Chondrocyte (in vitro differentiated cells): ENCODE measurements at regions not wholly inside any gene's neighbourhood (a gene's known extent, or its start where the extent isn't known, plus 50 kb on each side); places are given as distances from the start of the nearest gene placed in this dataset.
A peak's percentile ranks its signal among the peaks of the same experiment; 100 is the strongest.

Experiments used
- DNase-seq: peaks from one replicate; pipeline ENCODE4 v3.0.0; 2021; ENCODE audit warnings: mixed read lengths, low spot score
- H3K27ac Mint-ChIP-seq: one replicate; pipeline ENCODE4 v1.8.0; 2021; ENCODE audit warnings: mild to moderate bottlenecking, moderate library complexity, mixed read lengths; ENCODE audit not compliant: unreplicated experiment
- H3K27me3 Mint-ChIP-seq: 2 replicates; pipeline ENCODE4 v1.8.0; 2021; ENCODE audit warnings: low read depth, mixed read lengths
- H3K36me3 Mint-ChIP-seq: 2 replicates; pipeline ENCODE4 v1.8.0; 2021; ENCODE audit warnings: low read depth, mixed read lengths
- H3K4me1 Mint-ChIP-seq: 2 replicates; pipeline ENCODE4 v1.8.0; 2021; ENCODE audit warnings: low read depth, mild to moderate bottlenecking, mixed read lengths
- H3K4me3 Mint-ChIP-seq: one replicate; pipeline ENCODE4 v1.8.0; 2021; ENCODE audit warnings: mild to moderate bottlenecking, moderate library complexity, mixed read lengths; ENCODE audit not compliant: unreplicated experiment
- H3K9me3 Mint-ChIP-seq: 2 replicates; pipeline ENCODE4 v1.8.0; 2021; ENCODE audit warnings: low read depth, mixed read lengths
- TF ChIP-seq, protein P1 (sequence below): fragments of 200-600 bp; sonication (generic); IDR thresholded peaks from 2 replicates; pipeline ENCODE4 v1.5.0; 2021; ENCODE audit warnings: antibody characterized with exemption, mild to moderate bottlenecking, moderate library complexity

DNA sequence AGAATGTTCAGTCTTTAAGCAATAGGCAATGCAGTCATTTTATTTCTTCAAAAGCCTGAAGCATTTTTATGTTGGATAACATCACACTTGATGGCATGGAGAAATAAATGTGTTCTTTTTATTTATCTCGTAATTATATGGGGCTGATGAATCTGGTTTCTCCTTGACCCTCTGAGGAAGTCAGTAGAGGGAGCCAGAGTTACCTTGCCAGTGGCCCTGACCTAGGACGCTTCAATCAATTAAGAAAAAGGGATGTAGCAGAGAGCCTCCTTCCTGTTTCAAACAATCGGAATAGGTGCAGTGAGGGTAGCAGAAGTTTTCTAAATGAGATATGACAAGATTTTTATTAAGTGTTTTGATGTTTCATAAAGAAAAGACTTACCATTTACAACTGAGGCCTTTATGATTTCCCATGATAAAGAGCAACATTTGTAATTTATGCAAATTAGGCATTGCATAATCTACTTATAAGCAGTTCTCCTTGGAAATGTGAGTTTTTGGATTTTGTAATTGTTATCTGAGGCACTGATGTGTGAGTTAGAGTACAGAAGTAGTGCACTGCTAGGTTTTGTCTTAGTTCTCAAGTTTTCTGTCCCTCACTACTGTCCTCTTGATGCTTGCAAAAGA, 129.1 kb downstream of the RAP2B start:
- Mint-ChIP-seq H3K9me3 (no peaks in the 10 kb centered on the region), H3K36me3 (no peaks in the 10 kb centered on the region), H3K27ac (no peak overlapping the region), H3K4me1 (peaks cover 26% of the 10 kb centered on the region), H3K27me3 (no peaks in the 10 kb centered on the region), H3K4me3 (no peak overlapping the region)
- TF ChIP-seq, protein P1, sequence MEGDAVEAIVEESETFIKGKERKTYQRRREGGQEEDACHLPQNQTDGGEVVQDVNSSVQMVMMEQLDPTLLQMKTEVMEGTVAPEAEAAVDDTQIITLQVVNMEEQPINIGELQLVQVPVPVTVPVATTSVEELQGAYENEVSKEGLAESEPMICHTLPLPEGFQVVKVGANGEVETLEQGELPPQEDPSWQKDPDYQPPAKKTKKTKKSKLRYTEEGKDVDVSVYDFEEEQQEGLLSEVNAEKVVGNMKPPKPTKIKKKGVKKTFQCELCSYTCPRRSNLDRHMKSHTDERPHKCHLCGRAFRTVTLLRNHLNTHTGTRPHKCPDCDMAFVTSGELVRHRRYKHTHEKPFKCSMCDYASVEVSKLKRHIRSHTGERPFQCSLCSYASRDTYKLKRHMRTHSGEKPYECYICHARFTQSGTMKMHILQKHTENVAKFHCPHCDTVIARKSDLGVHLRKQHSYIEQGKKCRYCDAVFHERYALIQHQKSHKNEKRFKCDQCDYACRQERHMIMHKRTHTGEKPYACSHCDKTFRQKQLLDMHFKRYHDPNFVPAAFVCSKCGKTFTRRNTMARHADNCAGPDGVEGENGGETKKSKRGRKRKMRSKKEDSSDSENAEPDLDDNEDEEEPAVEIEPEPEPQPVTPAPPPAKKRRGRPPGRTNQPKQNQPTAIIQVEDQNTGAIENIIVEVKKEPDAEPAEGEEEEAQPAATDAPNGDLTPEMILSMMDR = peak; percentile 68
- DNase-seq = no peak

DNA sequence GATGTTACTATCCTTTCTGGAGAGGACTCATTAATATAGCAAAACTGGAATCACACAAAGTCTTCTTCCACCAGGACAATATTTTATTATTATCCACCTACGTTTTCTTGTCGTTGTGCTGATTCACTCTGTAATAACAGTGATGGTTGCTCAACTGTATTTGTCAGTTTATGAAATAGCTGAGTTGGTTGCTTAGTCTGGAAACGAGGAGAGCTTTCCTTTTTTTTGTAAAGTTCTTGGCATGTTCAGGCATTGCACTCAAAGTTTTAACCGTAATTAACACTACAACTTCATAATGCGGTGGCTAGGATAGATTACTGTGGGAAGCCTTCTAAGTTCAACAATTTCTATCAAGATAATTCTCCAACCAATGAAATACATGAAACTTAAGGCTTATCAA, 131.2 kb downstream of the RAP2B start:
- H3K4me3 Mint-ChIP-seq = no peak overlapping the region
- H3K27ac Mint-ChIP-seq = no peak overlapping the region
- peaks cover 26% of the 10 kb centered on the region for H3K4me1 Mint-ChIP-seq
- DNase-seq = no peak
- TF ChIP-seq, protein P1 = no peak
- H3K9me3 Mint-ChIP-seq = no peaks in the 10 kb centered on the region
- peaks cover 5% of the 10 kb centered on the region for H3K27me3 Mint-ChIP-seq
- no peaks in the 10 kb centered on the region for H3K36me3 Mint-ChIP-seq

DNA sequence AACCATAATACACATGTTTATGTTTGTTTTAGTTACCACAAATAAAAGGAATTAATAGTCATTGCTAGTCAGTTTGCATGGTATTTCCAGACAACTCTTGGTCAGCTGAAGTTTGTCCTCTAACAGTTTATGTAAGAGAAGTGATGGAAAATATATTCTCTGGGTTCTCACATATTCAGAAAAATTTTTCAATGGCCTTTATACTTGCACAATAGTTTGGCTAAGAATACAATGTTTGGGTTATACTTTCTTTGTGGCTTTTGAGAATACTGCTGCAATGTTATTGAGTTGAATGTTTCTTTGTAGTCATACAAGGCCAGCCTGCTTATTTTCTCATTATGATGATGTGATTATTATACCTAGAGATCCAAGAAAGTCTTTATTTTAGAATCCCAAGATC, 133.9 kb downstream of the RAP2B start:
- TF ChIP-seq, protein P1 = no peak
- H3K4me3 Mint-ChIP-seq = no peak overlapping the region
- no peak for DNase-seq
- H3K36me3 Mint-ChIP-seq = no peaks in the 10 kb centered on the region
- peaks cover 6% of the 10 kb centered on the region for H3K4me1 Mint-ChIP-seq
- H3K9me3 Mint-ChIP-seq = no peaks in the 10 kb centered on the region
- H3K27me3 Mint-ChIP-seq = peaks cover 13% of the 10 kb centered on the region
- H3K27ac Mint-ChIP-seq = no peak overlapping the region

DNA sequence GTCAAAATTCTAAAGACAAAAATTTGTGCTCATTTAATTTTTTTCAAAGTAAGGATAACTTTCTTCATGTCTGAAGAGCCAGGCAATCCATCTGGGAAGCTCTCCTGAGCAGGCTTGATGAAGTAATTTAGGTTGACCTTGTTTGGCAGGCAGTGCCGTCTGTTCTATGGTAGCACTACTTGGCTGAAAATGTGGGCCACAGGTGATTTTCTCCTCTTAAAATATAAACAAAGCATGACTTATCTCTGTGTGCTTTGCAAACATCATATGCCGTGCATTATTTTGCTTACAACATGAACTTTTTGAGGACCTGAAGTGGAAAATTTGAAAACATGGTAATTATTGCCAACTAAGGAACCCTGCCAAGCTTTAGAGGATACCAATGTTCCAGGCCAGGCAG, 143.2 kb downstream of the RAP2B start:
- Mint-ChIP-seq H3K4me1 (no peaks in the 10 kb centered on the region), H3K4me3 (no peak overlapping the region), H3K27me3 (peaks cover 6% of the 10 kb centered on the region), H3K27ac (no peak overlapping the region), H3K9me3 (no peaks in the 10 kb centered on the region), H3K36me3 (no peaks in the 10 kb centered on the region)
- TF ChIP-seq, protein P1 = no peak
- no peak for DNase-seq

DNA sequence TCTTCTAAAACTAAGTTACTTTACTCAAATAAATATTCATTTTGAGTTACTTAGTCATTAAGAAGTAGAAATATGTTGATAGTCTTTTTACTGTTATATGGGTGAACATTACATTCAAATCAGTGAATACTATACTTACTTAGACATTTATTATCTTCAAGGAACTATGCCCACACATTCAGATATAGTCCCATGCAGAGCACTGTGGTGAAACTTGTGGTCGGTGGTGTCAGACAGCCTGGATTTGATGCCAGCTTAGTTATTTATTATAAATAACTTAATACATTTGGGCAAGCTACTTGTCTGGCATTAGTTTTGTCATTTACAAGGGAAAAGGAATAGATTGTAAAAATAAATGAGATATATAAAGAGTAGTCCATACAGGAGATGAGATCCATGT, 149.5 kb downstream of the RAP2B start:
- no peak for DNase-seq
- Mint-ChIP-seq H3K27ac (no peak overlapping the region), H3K36me3 (no peaks in the 10 kb centered on the region), H3K9me3 (peaks cover 6% of the 10 kb centered on the region), H3K27me3 (no peaks in the 10 kb centered on the region), H3K4me3 (no peak overlapping the region), H3K4me1 (peaks cover 30% of the 10 kb centered on the region)
- TF ChIP-seq, protein P1 = no peak
